OCI-LY3 (cell line): ENCODE measurements at regions not wholly inside any gene's neighbourhood (a gene's known extent, or its start where the extent isn't known, plus 50 kb on each side); places are given as distances from the start of the nearest gene placed in this dataset.
"Not testable (repeated sequence)": the region's sequence is repeated elsewhere in the genome, so short reads cannot be mapped to it uniquely, and the experiment has no call there.

ENCODE experiments used
- CTCF ChIP-seq: fragments of 200-600, 300-600 bp; sonication (generic); IDR thresholded peaks from 2 replicates; pipeline ENCODE4 v1.5.1; 2014; ENCODE audit warnings: antibody characterized with exemption, low read length, low read depth
- EZH2phosphoT487 ChIP-seq: fragments of 200-600 bp; shearing (Covaris generic); IDR thresholded peaks from 2 replicates; pipeline ENCODE4 v1.6.1; 2018; ENCODE audit warnings: antibody characterized with exemption, mixed run types, low read depth

GRCh38 chr13:24563971-24564370 lies 51.4 kb upstream of the PARP4 start:
- not testable (repeated sequence) for TF ChIP-seq CTCF, EZH2phosphoT487
